ENCODE measurements at regions not wholly inside any gene's neighbourhood (a gene's known extent, or its start where the extent isn't known, plus 50 kb on each side); places are given as distances from the start of the nearest gene placed in this dataset.

DNA sequence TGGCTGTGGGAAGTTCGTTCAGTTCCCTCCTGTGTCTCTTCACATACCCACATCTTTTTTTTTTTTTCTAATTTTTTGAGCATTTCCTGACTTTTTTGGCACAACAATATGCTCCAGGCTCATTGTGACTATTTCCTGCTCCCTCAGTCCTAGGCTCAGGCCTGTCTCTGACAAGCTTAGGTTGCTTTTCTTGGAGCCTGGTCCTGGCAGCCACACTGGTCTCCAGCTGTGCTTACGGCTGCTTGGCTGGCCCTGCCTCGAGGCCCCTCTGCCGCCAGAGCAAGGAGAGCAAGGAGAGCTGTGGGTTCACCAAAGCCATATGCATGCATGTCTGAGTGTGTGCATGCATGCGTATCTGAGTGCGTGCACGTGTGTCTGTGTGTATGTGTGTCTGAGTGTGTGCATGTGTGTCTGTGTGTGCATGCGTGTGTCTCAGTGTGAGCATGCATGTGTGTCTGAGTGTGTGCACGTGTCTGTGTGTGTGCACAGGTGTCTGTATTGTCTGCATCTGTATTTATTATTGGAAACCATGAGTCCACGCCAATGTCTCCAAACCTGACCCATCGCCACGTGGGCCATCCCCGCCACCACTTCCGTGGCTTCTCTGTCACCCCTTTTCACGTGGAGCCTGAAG, 766.1 kb upstream of the SALL3 start:
- TF ChIP-seq EZH2 (IDR thresholded peaks at IDR 0.05; ENCODE audit: borderline replicate concordance, insufficient read depth, low read length, poor library complexity, severe bottlenecking) (no peak), TAF1 (IDR thresholded peaks at IDR 0.05; ENCODE audit: low read depth) (no peak), EP300 (conservative IDR thresholded peaks at IDR 0.05; ENCODE audit: poor library complexity, severe bottlenecking) (no peak), MXI1 (conservative IDR thresholded peaks at IDR 0.05; ENCODE audit: poor library complexity, severe bottlenecking) (no peak)
- TF ChIP-seq, protein P1, sequence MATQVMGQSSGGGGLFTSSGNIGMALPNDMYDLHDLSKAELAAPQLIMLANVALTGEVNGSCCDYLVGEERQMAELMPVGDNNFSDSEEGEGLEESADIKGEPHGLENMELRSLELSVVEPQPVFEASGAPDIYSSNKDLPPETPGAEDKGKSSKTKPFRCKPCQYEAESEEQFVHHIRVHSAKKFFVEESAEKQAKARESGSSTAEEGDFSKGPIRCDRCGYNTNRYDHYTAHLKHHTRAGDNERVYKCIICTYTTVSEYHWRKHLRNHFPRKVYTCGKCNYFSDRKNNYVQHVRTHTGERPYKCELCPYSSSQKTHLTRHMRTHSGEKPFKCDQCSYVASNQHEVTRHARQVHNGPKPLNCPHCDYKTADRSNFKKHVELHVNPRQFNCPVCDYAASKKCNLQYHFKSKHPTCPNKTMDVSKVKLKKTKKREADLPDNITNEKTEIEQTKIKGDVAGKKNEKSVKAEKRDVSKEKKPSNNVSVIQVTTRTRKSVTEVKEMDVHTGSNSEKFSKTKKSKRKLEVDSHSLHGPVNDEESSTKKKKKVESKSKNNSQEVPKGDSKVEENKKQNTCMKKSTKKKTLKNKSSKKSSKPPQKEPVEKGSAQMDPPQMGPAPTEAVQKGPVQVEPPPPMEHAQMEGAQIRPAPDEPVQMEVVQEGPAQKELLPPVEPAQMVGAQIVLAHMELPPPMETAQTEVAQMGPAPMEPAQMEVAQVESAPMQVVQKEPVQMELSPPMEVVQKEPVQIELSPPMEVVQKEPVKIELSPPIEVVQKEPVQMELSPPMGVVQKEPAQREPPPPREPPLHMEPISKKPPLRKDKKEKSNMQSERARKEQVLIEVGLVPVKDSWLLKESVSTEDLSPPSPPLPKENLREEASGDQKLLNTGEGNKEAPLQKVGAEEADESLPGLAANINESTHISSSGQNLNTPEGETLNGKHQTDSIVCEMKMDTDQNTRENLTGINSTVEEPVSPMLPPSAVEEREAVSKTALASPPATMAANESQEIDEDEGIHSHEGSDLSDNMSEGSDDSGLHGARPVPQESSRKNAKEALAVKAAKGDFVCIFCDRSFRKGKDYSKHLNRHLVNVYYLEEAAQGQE (IDR thresholded peaks at IDR 0.05; ENCODE audit: borderline replicate concordance) = no peak
- TF ChIP-seq, protein P2, sequence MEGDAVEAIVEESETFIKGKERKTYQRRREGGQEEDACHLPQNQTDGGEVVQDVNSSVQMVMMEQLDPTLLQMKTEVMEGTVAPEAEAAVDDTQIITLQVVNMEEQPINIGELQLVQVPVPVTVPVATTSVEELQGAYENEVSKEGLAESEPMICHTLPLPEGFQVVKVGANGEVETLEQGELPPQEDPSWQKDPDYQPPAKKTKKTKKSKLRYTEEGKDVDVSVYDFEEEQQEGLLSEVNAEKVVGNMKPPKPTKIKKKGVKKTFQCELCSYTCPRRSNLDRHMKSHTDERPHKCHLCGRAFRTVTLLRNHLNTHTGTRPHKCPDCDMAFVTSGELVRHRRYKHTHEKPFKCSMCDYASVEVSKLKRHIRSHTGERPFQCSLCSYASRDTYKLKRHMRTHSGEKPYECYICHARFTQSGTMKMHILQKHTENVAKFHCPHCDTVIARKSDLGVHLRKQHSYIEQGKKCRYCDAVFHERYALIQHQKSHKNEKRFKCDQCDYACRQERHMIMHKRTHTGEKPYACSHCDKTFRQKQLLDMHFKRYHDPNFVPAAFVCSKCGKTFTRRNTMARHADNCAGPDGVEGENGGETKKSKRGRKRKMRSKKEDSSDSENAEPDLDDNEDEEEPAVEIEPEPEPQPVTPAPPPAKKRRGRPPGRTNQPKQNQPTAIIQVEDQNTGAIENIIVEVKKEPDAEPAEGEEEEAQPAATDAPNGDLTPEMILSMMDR (IDR thresholded peaks at IDR 0.05; ENCODE audit: poor library complexity, severe bottlenecking) = no peak

DNA sequence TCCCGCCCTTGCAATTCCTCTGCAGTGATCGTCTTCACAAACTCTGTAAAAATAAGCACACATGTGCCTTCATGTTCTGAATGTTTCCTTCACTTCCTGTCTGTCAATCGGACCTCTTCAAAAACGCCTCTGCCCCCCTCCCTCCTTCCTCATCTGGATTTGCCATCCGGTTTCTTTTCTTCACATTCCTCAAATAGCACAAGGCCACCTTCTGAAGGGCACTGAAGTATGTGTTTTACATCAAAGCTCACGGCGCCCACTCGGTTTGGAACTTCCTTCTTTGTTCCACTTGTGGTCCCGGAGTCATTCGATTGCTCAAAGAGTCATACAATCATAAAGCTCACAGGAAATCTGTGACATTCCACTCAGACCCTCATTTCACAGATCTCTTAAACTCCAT, 758.1 kb upstream of the SALL3 start:
- Histone ChIP-seq H3K9me3 (ENCODE audit: low read length) (peaks cover 7% of the 10 kb centered on the region), H3K9ac (ENCODE audit: low read length) (no peak overlapping the region), H3K4me2 (ENCODE audit: low read length) (no peak overlapping the region), H3K4me3 (ENCODE audit: low read length) (no peak overlapping the region), H3K79me2 (replicated peaks; ENCODE audit: insufficient read depth, low read length) (no peaks in the 10 kb centered on the region), H2AFZ (ENCODE audit: low read depth, low read length) (no peak overlapping the region), H3K36me3 (ENCODE audit: insufficient read depth, low read length) (no peaks in the 10 kb centered on the region), H3K9me2 (ENCODE audit: insufficient read depth, low read length) (no peaks in the 10 kb centered on the region), H3F3A (ENCODE audit: insufficient read depth, low read length, poor library complexity, severe bottlenecking) (no peaks in the 10 kb centered on the region), H4K20me1 (ENCODE audit: insufficient read depth) (no peaks in the 10 kb centered on the region), H3K27ac (ENCODE audit: low read length) (no peak overlapping the region), H3K27me3 (ENCODE audit: insufficient read depth, low read depth, low read length) (no peaks in the 10 kb centered on the region)
- TF ChIP-seq, protein P1 (IDR thresholded peaks at IDR 0.05; ENCODE audit: borderline replicate concordance) = no peak
- TF ChIP-seq, protein P2 (IDR thresholded peaks at IDR 0.05; ENCODE audit: poor library complexity, severe bottlenecking) = no peak
- TF ChIP-seq EP300 (conservative IDR thresholded peaks at IDR 0.05; ENCODE audit: poor library complexity, severe bottlenecking) (no peak), EZH2 (IDR thresholded peaks at IDR 0.05; ENCODE audit: borderline replicate concordance, insufficient read depth, low read length, poor library complexity, severe bottlenecking) (no peak), SMC3 (conservative IDR thresholded peaks at IDR 0.05; ENCODE audit: poor library complexity) (no peak), TAF1 (IDR thresholded peaks at IDR 0.05; ENCODE audit: low read depth) (no peak), RAD21 (conservative IDR thresholded peaks at IDR 0.05) (no peak), MXI1 (conservative IDR thresholded peaks at IDR 0.05; ENCODE audit: poor library complexity, severe bottlenecking) (no peak)

More for the DNA sequence above, 766.1 kb upstream of the SALL3 start:
- H2AFZ ChIP-seq (ENCODE audit: low read depth, low read length) = no peak overlapping the region
- H3K9me2 ChIP-seq (ENCODE audit: insufficient read depth, low read length) = no peaks in the 10 kb centered on the region
- H4K20me1 ChIP-seq (ENCODE audit: insufficient read depth) = no peaks in the 10 kb centered on the region
- no peaks in the 10 kb centered on the region for H3F3A ChIP-seq (ENCODE audit: insufficient read depth, low read length, poor library complexity, severe bottlenecking)
- no peaks in the 10 kb centered on the region for H3K9me3 ChIP-seq (ENCODE audit: low read length)
- H3K4me3 ChIP-seq (ENCODE audit: low read length) = no peak overlapping the region
- no peaks in the 10 kb centered on the region for H3K79me2 ChIP-seq (replicated peaks; ENCODE audit: insufficient read depth, low read length)
- no peak overlapping the region for H3K9ac ChIP-seq (ENCODE audit: low read length)
- no peak overlapping the region for H3K4me2 ChIP-seq (ENCODE audit: low read length)
- no peaks in the 10 kb centered on the region for H3K36me3 ChIP-seq (ENCODE audit: insufficient read depth, low read length)
- no peaks in the 10 kb centered on the region for H3K27me3 ChIP-seq (ENCODE audit: insufficient read depth, low read depth, low read length)
- H3K27ac ChIP-seq (ENCODE audit: low read length) = no peak overlapping the region
